Amniotic epithelial cell (primary cell): ENCODE measurements at regions not wholly inside any gene's neighbourhood (a gene's known extent, or its start where the extent isn't known, plus 50 kb on each side); places are given as distances from the start of the nearest gene placed in this dataset.
"Not testable (repeated sequence)": the region's sequence is repeated elsewhere in the genome, so short reads cannot be mapped to it uniquely, and the experiment has no call there.

Experiments
- DNase-seq: peaks from one replicate; pipeline ENCODE4 v3.0.0-alpha.2; 2010; ENCODE audit warnings: low read depth

DNA sequence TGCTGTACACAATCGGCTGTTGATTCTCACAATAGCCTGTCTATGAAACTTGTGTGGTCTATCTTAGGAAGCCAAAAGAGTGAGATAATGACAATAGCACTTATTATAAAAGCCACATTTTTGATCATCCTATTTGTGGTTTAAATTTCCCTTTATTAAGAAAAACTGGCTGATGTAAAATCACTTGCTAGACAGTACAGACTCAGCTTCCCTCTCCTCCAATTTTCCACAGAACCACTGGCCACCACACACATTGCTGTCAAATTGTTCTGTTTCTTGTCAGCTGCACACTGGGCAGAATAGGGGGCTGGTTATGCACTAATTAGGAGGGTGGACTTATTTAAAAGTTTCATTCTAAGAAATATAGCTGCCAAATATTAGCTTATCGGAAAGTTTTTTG, 425.9 kb downstream of the EPHA3 start:
- DNase-seq = no peak

DNA sequence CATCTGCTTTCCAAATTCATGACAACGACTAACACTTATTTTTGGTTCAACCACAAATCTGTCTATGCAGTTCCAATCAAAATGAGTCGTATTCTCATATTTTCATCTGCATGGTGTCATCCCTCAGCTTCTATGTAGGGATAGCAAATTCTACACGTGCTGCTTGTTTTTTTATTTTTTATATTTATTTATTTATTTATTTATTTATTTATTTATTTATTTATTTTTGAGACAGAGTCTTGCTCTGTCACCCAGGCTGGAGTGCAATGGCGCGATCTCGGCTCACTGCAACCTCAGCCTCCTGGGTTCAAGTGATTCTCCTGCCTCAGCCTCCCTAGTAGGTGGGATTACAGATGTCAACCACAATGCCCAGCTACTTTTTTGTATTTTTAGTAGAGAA, 447.2 kb downstream of the EPHA3 start:
- not testable (repeated sequence) for DNase-seq

DNA sequence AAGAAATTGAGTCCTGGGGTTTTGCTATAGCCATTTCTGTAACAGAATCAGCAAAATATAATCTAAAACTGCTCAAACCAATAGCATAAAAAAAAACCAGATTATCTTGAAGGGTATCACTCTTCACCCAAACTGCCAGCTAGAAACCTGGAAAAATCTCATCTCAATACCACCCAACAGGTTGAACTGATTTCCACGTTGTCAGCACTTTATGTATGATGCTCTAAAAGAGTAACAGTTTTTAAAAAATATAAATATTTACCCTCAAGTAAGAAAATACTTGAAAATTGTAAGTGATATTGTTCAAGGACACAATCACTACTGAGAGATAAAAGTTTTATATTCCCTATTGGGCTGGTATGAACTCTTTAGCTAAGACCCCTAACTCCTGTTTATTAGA, 451.3 kb downstream of the EPHA3 start:
- DNase-seq = no peak

DNA sequence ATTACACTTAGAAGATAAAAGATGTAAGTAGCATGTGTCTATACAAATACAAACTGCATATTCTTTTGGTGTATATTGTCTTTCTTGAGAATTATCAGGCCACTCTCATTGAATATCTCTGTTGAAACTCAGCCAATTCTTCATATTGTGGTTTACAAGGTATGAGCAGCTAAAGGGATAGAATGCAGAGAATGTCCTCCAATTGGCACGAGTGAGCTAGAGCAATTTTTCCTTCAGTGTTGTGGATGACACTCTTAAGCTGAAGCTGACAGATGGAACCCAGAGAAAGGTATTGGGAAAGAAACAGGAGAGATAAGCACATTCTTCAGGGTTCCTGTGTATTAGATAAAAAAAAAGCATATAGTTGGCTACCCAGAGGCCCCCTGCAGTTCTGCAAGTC, 453.1 kb downstream of the EPHA3 start:
- peak; percentile 100 for DNase-seq

DNA sequence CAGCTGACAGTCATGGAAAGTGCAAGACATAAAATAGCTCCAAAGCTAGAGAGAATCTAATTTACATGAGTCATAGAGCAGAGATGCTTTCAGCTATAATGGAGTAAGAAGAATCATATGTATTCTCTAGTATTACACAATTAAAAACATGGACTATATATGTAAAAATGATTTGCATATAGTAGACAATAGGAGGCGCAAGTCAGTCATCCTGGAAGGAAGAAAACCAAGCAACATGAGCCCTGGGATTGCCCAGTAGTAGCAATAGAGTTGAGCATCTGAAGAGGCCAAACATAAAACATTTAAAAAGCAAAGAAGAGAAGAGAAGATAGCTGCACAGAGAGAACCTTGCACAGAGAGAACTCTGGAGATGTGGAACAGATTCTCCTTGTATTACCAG, 455.0 kb downstream of the EPHA3 start:
- DNase-seq = no peak

DNA sequence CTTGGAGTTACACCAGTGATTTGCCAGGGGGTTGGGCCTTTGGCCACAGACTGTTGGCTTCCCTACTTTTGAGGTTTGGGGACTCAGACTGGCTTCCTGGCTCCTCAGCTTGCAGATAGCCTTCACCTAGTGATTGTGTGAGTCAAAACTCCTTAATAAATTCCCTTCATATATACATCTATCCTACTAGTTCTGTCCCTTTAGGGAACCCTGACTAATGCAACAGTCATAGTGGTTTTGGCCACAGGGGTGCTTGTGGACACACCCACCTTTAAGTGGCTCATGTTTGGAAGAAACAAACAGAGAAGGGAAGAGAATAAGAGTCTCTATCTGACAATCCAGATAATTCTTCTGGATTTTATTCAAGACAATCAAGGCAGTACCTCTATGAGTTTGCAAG, 457.7 kb downstream of the EPHA3 start:
- DNase-seq = no peak

DNA sequence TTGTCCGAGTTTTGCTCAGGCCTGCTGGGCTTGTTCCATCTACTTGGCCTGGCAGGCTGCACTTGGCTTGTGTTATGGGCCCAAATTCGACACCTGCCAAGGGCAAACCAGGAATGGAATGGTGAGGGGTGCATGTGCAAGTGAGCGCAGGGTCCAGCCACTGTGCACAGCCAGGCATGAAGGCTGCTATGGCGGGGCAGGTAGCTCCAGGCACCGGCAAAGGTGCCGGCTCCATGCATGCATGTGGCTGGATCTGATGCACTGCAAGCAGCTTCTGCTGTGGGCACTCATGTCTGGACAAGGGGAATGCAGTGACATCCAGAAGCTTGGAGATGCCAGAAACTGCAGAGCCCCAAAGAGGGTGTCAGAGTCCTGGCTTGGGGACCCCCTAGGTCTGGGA, 463.0 kb downstream of the EPHA3 start:
- no peak for DNase-seq

DNA sequence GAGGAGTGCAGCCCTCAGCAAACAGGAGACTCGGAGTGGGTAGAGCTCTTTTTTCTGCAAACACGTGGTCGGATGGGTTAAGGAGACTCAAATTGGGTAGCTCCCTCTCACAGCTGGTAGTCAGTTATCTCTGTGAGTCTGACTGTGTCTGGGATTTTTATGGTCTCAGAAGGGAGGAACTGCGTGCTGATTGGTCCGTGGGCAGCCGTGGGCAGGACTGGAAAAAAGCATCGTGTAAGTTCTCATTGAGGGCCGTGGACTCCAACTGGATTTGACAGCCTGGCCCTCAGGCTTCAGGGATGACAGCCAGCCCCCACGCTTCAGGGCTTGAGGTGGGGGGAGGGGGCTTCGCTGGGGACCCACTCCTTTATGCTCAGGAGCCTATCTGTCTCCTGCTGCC, 463.9 kb downstream of the EPHA3 start:
- no peak for DNase-seq

DNA sequence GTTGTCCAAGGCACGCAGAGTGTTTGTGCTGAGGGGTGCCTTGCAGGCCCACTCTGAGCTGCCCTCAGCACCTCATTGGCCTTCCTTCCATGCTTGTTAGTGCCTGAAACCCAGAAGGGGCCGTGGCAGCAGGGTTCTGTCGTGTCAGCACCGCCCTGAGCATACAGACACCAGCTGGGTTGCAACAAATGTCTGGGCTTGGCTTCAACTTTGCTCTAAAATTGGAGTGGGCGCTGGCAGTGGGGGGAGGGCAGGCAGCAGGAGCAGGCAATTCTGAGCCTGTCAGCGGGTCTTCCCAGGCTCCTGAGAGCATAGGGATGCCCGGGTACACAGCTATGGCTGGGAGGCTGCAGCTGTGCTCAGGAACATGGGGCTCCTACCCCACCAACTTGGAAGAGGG, 464.3 kb downstream of the EPHA3 start:
- DNase-seq = no peak

DNA sequence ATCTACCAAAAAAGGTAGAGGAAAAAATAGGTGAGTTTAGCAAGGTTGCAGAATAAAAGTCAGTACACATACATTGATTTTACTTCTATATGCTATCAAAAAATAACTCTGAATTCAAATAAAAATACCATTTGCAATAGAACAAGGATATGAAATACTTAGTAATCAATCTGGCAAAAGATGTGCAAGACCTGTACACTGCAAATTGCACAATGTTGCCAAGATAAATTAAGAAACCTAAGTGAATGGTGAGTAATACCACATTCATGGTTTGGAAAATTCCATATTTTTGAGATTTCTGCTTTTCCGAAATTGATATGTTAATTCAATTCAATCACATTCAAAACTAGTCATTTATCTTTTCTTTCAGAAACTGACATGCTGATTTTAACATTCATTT, 464.8 kb downstream of the EPHA3 start:
- peak; percentile 67 for DNase-seq

DNA sequence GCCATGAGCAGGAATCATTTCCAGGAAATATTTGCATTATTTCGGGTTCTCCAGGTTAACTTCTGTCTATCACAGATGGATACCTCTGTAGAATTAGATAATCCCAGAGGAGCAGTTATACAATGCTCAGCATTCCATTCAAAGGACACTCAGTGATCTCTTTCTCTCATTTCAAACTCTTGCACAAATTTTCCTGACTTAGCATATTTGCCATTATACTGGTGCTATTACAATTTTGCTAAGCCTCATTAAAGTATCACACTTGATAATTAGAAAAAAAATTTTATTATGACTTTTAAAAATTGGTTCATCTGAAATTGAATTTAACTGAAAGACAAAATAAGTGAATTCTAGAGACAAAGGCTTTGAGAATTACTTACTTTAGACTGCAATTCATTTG, 469.0 kb downstream of the EPHA3 start:
- DNase-seq = no peak

DNA sequence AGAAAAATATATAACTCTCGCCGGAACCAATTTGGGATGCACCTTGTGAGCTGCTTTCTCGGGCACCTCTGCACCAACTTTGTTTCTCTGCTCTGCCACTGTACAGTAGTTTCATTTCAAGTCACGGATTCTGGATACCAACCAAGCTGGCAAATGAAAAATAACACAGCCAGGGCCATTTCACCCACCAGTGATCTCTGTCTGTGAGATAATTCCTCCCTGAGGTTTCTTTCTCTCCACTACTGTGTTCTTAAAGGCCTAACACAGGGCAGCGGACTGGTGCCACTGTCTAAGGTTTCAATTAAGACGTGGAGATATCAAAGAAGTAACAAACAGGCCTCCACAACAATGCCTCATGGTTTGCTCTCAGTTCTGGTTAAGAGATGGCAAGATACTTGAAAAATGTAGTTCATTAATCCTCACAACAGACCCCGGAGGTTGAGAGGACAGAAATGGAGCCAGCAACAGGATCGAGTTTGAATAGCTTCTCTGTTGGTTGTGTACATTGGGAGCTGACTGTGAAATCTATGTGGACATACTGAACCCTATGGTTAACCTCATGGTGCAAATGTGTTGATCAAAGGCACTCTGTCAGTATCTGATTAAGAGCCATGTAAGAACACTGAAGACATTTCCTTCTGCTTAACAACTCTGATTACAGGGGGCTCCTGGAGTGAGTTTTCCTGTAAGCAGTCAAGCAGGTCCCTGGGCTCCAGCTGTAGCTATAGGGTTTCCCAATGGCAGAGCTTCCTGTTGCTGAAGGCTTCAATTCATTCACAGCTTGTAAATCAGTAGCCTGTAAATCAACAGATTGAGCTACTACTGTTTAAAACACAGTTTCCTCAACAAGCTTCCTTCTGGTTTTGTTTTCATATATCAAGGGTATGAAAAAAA, 470.5 kb downstream of the EPHA3 start:
- no peak for DNase-seq

DNA sequence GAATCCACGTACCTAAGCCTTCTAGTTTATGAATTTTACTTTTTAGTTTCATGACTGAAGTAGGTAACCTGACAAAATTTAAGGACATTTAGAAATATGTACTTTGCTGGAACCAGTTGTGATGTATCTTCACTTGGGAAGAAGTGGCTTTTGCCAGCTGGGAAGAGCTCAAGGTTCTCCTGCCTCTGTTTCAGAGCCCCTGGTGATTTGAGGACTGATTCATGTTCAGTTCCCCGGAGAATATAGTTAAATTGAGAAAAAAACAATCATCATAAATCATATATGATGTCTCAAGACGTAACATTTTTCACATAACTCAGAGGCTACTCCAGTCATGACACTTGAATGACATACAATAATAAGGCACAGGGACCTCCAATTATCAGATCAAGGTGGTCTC, 473.4 kb downstream of the EPHA3 start:
- DNase-seq = no peak

DNA sequence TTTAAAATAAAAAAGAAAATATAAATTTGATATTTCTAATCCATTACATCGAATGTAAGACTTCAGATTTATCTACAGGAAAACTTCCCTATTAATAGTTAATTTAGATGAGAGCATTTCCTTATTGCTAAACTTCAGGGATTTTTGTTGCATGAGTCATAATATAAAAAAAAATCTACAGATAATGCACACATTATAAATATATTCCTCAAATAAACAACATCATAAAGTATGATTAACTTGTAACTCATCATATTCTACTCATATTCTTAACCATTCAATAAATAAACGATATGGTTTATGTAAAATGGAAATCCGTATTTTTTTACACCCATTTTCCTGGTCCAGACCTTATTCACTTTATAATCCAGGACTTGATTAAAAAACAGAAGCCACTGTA, 477.0 kb downstream of the EPHA3 start:
- no peak for DNase-seq

DNA sequence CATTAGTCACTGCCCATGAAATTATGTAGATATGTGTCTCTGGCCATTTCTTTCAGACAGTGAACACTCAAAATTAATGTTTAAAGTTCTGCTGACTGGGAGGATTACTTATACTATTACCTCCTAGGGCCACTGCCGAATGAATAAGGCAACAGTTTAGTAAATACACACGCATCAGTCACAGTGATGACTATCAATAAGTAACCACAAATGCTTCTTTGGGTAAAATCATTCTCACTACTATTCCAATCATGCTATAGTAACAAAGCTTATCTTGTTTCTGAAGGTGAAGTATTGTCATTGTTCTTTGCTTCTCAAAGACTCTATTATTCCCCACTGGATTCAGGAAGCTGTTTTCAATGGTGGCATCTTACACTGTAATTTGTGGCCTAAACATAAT, 478.8 kb downstream of the EPHA3 start:
- no peak for DNase-seq

DNA sequence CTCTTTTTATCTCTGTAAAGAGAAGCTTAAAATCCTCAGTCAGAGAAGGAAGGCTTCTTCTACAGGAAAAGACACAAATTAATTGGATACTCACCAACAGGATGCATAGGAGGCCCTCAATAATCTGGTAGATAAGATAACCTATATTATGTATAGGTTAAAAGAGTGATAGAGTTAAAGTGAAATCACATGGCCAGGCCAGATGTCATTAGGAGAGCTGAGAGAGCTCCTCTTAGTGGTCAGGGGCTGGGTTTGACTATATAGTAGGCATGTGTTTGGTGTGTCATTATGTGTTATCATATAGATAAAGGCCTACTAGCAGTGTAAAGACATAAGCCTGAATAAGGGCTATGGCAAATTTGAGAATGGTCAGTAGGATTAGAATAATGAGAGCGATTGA, 479.3 kb downstream of the EPHA3 start:
- DNase-seq = no peak

DNA sequence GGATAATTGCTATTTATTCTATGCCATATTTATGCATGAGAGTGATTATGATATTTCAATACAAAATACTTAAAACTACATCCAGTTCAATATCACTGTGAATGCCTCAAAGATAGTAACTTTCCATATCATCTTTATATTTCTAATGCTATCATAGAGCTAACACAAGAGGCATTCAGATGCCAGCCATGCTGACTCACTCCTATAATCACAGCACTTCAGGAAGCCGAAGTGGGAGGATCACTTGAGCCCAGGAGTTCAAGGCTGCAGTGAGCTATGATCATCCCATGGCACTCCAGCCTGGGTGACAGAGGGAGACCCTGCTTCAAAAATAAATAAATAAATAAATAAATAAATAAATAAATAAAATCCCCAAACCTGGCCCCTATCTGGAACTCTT, 498.7 kb downstream of the EPHA3 start:
- DNase-seq = peak; percentile 52

DNA sequence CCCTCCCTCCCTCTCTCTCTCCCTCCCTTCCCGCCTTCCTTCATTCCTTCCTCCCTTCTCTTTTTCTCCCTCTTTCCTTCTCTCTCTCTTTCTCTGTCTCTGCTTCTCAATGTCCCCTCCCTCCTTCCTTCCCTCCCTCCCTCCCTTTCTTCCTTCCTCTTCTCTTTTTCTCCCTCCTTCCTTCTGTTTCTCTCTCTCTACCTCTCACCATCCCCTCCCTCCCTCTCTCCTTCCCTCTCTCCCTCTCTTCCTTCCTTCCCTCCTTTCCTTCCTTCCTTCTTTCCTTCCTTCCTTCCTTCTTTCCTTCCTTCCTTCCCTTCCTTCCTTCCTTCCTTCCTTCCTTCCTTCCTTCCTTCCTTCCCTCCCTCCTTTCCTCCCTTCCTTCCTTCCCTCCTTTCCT, 504.6 kb downstream of the EPHA3 start:
- no peak for DNase-seq

DNA sequence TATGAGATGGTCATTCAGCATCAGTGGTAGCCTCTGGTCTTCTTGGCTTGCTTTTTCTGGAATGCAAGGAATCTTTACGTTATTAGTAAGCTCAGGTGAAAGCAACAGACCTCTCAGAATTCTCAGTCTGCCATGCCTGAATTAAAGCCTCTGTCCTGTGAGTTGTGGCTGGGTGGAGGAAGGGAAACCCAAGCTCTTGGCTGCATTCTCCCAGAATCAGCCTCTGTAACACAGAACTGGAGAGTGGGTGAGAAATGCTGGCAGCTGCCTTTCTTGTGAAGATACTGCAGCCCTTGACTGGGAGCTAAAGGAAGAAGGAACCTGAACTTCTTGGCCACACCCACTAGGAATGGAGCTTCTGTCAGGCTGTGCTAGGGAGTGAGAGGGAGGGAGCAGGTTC, 505.8 kb downstream of the EPHA3 start:
- peak; percentile 4 for DNase-seq

DNA sequence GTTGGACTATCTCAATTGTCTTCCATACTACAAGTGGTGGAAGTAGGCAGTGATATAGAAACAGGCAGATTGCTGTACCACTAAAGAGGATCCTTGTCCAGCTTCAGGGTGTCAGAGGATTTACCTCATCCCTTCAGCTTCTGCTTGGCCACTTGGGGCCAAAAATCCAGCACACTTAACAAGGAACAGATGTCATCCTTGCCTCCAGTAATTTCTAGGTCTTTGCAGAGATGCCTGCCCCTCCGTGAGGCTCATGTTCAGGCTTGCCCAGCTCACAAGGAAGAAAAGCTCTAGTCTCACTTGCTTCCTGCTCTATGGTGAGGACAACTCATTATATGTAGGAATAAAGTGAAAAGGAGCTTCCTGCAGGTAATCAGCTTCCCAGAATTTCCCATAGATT, 510.3 kb downstream of the EPHA3 start:
- no peak for DNase-seq

DNA sequence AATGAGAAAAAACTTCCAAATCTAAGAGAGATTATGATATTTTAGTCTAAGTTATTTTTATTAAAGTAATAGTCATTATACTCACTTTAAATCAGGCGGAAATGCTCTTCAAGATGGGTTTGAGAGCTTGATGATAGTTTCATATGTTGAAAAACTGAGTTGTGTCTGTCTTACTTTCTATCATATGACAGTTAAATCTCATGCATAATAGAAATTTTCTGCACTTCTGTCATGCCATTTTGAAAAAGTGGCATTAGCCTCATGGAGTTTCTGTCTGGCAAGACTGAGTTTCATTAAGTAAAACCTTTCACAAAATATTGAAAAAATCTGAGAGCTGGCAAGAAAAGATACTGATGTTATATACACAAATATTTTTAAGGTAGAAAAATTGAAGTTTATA, 511.8 kb downstream of the EPHA3 start:
- DNase-seq = no peak

DNA sequence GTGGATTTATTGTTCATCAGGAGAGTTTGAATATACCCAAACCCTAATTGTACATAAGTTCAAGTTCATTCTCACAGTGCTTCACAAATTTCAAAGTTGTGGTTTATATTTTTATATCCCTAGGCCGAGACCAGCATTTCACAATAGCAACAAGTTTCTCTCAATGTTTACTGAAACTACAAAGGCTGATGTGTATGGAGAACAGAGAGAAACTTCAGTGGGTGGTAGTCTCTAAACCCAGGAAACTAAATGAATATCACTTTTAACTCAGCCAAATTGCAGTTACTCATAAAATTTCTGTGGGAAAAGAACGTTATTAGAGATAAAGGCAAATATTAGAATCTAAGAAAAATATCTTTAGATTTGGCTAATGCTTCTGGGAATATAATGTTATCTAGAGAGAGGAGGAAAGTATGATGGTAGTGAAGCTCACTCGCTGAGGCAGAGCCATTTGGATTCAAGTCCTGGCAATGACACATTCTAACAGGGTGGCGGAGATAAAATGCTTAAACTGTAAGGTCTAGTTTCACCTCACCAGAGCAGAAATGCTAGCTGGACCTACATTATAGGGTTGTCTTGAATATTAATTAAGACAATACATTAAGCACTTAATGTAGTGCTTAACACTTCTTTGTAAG, 514.8 kb downstream of the EPHA3 start:
- peak; percentile 47 for DNase-seq

DNA sequence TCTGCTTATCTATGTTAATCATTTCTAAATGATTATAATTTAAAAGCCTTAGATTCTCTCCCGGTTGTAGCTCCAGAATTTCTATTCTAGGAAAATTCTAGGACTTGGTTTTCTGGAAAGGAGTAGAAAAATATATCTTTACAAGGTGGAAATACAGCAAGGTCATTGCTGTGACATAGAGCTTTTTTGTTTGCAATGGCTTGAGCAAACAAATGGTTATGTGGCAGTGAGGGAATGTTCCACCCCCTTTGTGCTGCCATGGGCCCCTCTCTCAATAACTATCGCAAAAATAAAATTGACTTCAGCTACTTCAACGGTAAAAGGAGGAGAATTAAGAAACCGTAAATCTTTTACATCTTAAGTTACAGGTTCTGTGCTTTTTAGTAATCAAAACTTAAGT, 517.1 kb downstream of the EPHA3 start:
- DNase-seq = no peak

DNA sequence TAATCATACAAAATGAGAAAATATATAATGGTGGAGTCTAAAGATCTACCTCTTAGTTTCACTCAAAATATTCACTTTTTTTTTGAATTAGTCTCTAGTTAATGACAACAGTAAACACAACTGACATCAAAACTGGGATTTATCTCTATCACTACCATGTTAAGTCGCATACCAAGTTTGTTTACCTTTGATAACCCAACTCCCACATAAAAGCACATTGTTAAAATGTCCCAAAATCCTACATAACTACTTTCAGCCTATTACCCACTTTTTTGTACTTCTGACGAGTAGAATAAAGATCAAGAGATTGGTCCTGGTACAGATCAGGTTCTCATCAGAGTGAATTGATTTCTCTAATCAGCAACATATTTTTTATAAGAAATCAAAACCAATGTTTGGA, 518.5 kb downstream of the EPHA3 start:
- DNase-seq = no peak
